GM20431 (cell line): ENCODE measurements at regions not wholly inside any gene's neighbourhood (a gene's known extent, or its start where the extent isn't known, plus 50 kb on each side); places are given as distances from the start of the nearest gene placed in this dataset.

ENCODE experiments used
- in situ Hi-C: fragments of 300-500 bp; cut with MseI, MboI; formaldehyde crosslinking; loops from one replicate; pipeline ENCODE4 v1.15.0; 2020; ENCODE audit warnings: low sequenced_read_pairs; ENCODE audit not compliant: unreplicated experiment

DNA sequence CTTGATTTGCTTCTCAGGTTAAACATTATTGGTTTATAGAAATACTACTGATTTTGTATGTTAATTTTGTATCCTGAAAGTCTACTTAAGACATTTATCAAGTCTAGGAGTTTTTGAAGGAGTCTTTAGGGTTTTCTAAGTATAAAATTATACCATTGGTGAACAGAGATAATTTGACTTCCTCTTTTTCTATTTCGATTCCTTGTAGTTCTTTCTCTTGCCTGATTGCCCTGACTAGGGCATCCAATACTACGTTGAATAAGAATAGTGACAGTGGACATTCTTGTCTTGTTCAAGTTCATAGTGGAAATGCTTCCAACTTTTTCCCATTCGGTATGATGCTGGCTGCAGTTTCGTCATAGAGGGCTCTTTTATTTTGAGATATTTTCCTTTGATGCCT, 807.5 kb upstream of the SLC10A2 start:
- in situ Hi-C loops: no loop called here

DNA sequence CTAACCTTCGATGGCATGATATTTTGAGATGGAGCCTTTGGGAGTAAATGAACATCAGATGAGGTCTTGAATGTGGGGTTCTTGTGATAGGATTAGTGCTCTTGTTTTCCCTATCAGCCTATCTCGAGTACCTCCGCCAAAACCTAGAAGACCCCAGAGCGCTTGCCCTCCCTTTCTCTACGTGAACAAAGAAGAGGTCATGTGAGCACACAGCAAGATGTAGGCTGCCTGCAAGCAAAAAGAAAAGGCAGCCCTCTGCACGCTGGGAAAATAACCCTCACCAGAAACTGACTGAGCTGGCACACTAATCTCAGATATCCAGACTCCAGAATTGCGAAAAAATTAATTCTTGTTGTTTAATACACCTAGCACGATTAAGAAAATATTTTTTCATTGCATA, 799.8 kb upstream of the SLC10A2 start:
- in situ Hi-C loops: no loop called here

DNA sequence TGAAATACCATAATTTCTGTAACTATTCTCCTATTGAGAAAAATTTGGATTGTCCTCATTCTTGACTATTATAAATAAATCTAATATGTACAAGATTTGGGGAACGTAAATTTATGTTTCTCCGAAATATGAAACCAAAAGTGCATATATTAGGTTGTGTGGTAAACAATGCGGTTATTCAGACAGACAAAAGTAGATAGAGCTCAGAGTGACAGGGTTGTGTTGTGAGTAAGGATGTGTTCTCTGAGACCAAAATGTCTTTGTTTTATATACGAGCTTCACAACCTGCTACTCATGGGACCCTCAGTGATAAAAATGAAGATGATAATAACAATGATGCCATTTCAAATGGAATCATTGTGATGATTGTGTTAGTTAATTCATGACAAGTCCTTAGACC, 796.3 kb upstream of the SLC10A2 start:
- in situ Hi-C loops: no loop called here

DNA sequence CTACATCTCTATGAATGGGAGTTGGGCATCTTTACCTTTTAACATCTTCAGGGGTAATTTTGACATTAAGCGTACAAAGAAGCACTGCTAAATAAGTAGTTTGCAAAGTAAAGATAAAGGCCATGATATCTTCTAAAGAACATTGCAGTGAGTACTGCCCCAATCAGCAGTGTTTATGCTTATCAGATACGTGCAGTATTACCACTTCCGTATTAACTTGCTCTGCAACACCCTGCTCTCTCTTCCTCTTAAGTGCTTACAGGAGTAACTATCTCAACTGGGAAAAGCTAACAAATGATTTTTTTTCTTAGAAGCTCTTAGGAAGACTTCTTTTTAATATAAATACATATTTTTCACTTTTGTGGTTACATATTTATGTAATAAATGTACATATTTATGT, 793.7 kb upstream of the SLC10A2 start:
- in situ Hi-C loops: no loop called here

DNA sequence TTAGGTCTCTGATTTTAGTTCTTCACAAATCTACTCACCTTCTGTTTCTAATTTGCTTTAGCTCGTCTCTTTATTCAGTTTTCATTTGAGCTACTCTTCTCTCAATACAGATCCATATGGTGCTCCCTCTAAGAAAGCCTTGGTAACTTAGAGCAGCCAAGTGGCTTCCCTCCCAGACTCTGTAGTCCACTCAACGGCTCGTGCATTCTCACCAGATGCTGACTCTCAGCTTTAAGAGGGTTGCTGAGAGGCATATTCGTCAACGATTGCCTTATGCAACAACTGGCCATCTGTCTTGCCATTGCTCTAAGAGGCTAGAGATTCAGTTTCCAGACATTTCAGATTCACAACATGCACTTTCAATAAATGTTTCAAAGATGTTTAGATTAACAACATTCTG, 785.8 kb upstream of the SLC10A2 start:
- in situ Hi-C loops: no loop called here

DNA sequence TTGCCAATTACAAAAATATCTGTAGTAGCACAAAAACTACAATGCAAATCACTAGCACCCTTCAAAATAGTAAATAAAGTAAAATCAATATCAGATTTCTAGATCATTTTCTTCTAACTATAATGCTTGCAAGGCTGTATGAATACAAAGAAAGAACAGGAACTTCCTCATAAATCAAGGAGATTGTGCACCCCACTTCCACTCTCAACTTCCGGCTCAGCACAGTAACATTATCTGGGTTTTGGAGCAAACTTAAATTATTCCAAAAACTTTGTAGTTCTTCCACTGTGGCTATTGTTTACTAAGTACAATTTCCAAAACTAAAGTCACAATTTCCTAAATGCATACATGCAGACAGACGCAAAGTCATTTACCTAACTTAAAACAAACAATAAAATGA, 778.3 kb upstream of the SLC10A2 start:
- in situ Hi-C loops: no loop called here

DNA sequence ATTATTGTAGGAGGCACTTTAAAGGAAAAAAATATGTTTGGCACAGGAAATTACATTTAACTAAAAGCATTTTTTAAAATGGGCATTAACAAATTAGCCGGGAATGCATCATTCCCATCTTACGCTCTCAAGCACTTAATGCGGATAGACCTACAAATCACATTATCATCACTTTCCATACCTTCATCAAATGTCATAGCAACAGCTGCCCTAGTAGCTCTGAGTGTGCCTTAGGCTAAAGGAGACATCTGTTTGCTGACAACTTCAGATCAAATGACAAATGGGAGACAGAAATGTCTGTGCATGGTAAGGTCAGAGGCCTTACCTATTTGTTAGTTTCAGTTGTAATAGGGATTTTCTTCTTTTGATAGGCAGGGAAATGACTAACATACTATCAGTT, 773.2 kb upstream of the SLC10A2 start:
- in situ Hi-C loops: no loop called here

DNA sequence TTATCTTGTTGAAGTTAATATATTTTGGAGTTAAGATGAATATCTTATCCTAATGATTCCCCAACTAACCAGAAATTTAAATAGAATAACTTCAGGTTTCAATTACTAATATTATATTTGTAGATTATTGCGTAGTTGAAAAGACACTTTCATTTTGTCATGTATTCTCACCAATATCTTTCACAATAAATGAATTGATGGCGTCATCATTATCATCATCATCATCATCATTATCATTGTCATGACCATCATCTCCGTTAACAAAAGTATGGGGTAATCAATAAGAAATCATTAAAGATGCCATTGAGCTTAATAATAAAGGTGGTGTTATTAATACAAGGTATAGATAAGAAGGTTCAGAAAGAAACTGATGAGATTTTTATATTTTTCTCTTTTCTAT, 768.8 kb upstream of the SLC10A2 start:
- in situ Hi-C loops: no loop called here

DNA sequence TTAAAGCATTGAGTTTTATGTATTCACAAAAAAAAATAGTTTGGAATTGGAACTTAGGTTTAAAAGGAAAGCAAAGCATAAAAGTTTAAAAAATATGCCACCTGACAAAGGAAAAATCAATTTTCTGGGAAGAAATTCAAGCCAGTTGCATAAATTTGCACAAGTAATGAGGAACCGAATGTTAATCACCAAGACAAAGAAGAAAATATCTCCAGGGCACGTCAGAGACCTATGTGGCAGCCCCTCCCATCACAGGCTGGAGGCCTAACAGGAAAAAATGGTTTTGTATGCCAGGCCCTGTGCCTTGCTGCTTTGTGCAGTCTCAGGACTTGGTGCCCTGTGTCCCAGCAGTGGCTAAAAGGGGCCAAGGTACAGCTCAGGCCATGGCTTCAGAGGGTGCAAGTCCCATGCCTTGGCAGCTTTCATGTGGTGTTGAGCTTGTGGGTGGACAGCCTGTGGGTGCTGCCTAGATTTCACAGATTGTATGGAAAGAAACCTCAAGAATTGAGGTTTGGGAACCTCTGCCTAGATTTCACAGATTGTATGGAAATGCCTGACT, 767.2 kb upstream of the SLC10A2 start:
- in situ Hi-C loops: no loop called here

DNA sequence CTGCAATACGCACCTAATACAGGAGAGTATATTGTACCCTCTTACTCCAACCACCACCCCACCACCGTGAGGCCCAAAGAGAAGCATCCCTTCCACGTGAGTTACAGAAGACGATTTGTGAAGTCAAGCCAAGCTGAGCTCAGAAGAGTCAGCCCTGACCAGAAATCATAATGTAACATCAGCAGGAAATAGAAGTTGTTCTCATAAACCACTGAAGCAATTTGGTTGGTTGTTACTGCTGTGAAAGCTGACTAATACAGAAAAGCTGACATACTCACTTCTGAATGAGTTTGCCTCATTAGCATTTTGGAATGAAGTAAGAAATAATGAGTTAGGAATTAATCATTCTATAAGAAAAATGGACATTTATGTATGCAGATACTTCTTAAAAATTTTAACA, 749.4 kb upstream of the SLC10A2 start:
- in situ Hi-C loops: no loop called here

DNA sequence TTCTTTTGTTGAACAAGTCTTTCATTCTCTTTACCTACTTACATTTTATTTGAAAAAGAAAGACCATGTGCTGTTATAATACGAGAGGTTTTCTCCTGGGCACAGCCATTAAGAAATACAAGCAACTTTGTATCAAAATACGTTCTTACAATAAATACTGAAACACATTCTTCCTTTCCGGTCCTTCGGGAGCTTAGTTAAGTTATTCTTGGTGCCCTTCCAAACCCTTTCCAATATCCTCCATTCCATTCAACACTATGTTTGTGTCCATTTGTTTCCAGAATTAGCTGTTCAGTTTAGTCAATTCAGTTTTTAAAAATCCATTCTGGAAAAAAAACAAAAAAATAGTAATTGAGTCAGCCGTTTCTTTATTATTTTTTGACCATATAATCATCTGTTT, 746.8 kb upstream of the SLC10A2 start:
- in situ Hi-C loops: no loop called here

DNA sequence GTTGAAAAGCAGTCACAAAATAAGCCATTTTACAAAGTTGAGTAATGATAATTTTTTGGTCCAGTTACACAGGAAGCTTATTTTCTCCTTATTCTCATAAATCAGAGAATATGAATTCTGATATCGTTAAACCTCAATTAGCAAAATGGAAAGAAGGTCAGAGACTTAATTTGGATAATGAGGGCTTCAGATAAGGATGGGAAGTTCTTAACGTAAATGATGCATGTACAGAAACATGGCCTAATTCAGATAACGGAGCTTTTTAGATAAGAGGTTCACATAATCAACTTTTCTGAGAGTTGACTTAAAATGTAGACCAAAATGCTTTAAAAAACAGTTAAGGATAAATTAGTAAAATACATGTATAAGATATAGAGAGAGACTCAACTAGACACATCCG, 746.3 kb upstream of the SLC10A2 start:
- in situ Hi-C loops: no loop called here

DNA sequence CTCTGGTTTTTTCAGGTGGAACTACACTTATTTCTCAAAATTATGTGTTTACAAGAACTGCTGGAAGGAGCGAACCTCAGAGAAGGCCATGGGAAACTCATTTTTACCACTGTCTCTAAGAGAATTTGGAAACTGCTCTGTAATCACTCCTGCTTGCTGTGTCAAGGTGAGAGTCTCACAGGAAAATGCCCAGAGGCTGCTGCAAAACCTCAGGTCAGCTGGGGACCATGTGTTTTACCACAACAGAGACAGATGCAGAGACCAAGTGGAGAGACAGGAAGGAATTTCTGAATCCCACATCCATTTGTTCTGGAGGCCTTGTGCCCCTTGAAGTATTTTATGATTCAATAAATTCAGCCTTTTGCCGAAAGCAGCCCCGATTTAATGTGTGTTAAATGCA, 743.8 kb upstream of the SLC10A2 start:
- in situ Hi-C loops: no loop called here

DNA sequence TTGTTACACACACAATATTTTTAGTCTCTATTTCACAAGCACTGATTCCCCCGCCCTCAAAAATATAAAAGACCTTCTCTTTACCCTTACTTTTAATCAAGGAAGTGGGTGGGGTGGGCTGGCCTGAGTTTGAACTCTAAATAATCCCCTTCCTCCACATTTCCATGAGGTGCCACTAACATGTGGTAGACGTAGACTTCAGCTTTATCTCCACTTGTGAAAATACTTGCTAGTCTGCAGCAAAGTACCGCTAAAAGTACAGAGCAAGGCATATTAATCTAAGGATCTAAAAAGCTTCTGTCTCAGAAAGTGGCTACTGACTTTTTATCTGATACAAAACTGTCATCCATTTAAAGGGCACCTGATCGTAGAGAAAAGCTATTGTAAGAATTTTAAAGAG, 739.6 kb upstream of the SLC10A2 start:
- in situ Hi-C loops: no loop called here

DNA sequence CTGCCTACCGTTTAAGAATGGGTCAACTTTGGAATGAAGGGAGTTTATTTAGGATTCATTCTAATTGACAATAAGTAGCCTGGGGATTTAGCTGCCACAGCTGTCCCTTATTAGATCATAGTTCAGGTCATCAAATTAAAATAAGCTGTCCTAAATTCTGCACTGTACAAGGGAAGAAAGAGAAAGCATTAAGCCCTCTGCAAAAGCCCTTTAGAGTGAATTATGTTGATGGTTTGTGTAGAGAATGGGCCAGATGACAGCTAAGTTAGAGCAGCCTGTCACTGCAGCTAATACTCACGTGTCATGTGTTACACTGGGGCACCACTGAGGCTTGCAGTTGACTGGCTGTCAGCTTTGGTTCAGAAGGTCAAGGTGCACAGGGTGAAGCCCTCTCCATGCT, 737.1 kb upstream of the SLC10A2 start:
- in situ Hi-C loops: no loop called here

DNA sequence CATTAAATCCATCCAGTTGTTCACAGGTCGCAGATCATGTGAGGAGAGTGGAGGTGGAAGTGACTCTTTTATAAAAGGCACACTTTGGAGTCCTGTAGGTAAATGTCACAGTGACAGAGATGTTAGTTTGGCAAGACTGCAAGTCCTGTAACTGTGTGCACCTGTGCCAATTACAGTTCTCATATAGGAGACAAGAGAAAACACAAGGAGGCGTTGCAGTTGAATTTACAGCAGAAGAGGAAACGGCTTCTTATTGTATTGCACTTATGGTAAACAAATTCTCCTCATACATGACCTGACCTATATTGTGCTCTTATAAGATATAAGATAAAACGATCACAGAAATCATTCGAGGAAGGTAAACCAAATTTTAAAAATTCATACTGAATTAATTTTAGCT, 732.8 kb upstream of the SLC10A2 start:
- in situ Hi-C loops: no loop called here

DNA sequence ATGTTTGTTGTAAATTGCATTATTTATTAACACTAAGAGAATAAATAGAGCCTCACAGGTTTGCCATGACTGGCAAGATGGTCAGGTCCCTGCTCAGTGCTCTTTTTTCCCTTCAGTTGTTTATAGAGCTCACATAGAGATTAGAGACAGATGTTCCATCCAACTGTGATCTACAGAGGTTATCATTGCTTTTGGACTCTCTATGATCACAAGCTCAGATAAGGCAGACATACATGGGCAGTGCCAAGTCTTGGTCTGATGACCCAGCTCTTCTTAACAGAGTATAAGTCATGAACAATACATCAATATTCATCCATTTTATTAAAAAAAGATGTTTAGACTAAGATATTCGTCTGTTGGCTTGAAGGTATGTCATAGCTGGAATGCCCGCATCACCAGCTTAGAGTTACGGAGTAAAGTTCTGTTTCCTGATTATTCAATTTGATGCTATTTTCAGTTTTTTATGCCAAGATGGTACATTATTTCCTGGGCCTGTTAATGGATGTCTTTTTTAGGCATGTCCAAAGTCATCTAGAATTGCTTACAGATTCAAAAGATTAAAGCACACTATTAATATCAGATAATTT, 729.8 kb upstream of the SLC10A2 start:
- in situ Hi-C loops: no loop called here

DNA sequence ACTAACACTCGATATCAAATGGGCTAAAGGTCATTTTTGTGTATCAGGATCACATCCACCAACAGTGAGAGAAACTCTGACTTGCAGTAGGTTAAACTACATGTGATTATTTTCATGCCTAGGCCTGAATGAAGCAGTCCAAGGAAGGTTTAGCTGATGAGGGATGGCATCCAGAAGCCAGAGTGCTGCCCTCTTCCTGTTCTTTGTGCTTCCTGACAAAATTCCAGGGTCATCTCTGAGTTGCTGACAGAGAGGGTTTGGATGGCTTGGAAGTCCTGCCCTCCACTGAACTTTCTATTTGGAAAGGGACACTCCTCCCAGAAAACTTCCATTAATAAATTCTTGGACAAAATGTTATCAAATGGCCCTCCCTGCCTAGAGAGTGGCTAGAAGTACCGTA, 728.3 kb upstream of the SLC10A2 start:
- in situ Hi-C loops: no loop called here

DNA sequence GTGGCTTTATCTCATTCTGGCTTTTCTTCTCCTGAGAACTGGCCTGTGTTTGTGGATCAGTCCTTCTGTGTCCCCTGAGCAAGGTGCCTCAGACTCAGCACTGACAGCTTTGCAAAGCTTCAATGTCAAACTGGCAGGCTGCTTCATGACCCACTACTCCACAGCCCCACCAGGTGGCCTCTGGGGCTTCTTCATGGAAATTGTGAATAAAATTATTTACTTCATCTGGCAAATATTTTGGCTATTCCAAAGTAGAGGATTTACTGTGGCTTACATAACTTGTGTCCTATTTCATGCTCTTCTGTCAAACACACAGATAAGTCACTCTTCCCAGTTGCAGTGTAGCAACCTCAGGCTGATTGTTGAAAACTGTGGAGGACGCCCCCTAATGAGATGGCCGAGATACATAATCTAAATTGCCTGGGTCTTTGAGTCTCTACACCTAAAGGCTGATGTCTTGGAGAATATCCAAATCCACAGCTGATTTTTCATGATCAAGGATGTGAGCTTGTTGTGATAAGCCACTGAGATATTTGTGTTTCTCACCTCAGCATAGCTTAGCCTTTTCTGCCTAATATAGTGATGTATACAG, 721.9 kb upstream of the SLC10A2 start:
- in situ Hi-C loops: no loop called here

DNA sequence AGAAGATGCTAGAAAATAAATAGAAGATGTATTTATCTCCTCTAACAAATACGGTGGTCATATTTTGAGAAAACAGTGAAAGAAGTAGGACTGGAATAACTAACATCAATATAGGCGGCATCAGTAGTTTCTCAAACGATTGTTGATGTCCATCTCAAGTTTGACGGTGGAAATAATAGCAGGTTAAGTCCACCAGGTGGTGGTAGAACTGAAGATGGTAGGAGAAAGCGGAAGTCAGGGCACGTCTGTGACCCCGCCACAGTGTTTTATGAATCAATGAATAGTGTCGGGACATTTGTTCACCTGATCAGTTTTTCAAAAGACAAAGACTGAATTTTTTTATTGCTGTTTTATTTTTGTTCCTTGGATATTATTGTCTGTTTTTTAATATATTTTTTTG, 706.4 kb upstream of the SLC10A2 start:
- in situ Hi-C loops: no loop called here

DNA sequence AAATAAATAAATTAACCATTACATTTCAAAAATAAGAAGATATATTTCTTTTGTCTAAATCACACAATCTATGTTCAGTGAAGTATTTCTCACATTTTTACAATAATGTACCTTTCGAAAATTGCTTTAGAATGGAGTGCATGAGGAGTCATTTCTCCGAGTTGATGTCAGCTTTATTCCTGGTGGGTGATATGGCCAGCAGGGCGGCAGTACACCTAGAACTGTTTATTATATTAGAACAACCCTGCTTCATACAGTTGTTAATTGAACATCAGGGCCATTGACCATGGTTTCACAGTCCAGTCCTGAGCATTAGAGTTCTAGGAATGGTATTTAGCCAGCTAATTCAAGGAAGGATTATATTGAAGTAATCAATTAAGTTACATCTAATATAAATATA, 696.3 kb upstream of the SLC10A2 start:
- in situ Hi-C loops: no loop called here

DNA sequence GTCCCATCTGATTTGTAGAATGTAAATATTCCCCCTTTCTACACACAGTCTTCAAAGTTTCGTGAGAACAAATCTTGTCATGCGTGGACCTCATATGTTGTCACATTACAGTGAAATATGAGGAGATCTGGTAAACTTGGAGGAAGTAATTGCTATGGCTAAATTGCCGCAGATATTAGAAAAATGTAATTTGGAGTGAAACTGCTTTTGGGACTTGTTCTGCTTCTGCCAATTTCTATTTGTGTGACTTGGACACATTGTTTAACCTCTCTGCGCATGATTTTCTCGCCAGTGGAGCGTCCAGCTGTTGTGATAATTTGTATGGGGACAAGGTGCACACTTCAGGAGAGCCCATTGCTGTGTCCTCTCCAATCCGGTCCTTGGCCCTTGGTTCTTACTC, 693.1 kb upstream of the SLC10A2 start:
- in situ Hi-C loops: no loop called here
